HepG2 (cell line): ENCODE measurements at regions not wholly inside any gene's neighbourhood (a gene's known extent, or its start where the extent isn't known, plus 50 kb on each side); places are given as distances from the start of the nearest gene placed in this dataset.

Experiments
- ATAC-seq: fragments of 200-7000 bp; cut with Tn5 transposase; 3 replicates; pipeline ENCODE4 v1.9.1; 2020; ENCODE audit warnings: mild to moderate bottlenecking, moderate library complexity
- BruUV-seq: library from RNA; stranded (reverse); fragments of 400-500 nt; replicated peaks from 2 replicates; lab custom pipeline; 2021; lab: Mats Ljungman, UMichigan
- CTCF ChIA-PET: fragments of 300-600 bp; formaldehyde crosslinking; extraction: SDS; loops from one replicate; lab custom pipeline; 2021; ENCODE audit warnings: low total read pairs, inconsistent platforms, low intra/inter-chr PET ratio; lab: Yijun Ruan, JAX
- POLR2A ChIA-PET: fragments of 350-600 bp; sonication (Branson Sonifier 250); formaldehyde crosslinking; loops from one replicate; lab custom pipeline; 2020; ENCODE audit warnings: antibody characterized with exemption, inconsistent platforms; lab: Yijun Ruan, JAX
- DNase-seq: peaks from one replicate; pipeline ENCODE4 v3.0.0-alpha.2; 2015; ENCODE audit warnings: low spot score
- FAIRE-seq: peaks from 3 replicates; lab custom pipeline; 2011; peaks lifted over from hg19 to GRCh38; lab: Jason Lieb, UNC
- H2AFZ ChIP-seq: one replicate; pipeline ENCODE4 v1.6.1; 2011; ENCODE audit warnings: low read length, inconsistent platforms
- H3K27ac ChIP-seq: fragments of 300-600 bp; 3 replicates; pipeline ENCODE4 v1.8.0; 2011; ENCODE audit warnings: mixed run types, mild to moderate bottlenecking, mixed read lengths, low read length, inconsistent platforms; ENCODE audit not compliant: insufficient read depth; ENCODE audit errors: extremely low read length
- H3K27me3 ChIP-seq, 2 experiments: fragments of 200-600 bp in 1 of 2; 2 replicates in 1 of 2; 3 replicates in 1 of 2; pipeline versions ENCODE4 v1.6.0 to v1.8.0; 2011; ENCODE audit warnings: low read length in 2 of 2, mild to moderate bottlenecking in 2 of 2, moderate library complexity in 2 of 2, inconsistent platforms in 1 of 2; ENCODE audit not compliant: insufficient read depth in 2 of 2, control insufficient read depth in 1 of 2
- H3K36me3 ChIP-seq, 2 experiments: fragments of 200-600 bp in 1 of 2; replicated peaks in 1 of 2; 2 replicates in 1 of 2; 3 replicates in 1 of 2; pipeline versions ENCODE4 v1.5.1 to v1.8.0; 2011; ENCODE audit warnings: low read length in 2 of 2, inconsistent platforms in 1 of 2; ENCODE audit not compliant: insufficient read depth in 2 of 2, control insufficient read depth in 1 of 2
- H3K4me1 ChIP-seq: 2 replicates; pipeline ENCODE4 v1.5.1; 2012; ENCODE audit warnings: low read length, inconsistent platforms; ENCODE audit not compliant: insufficient read depth
- H3K4me2 ChIP-seq: 2 replicates; pipeline ENCODE4 v1.6.0; 2011; ENCODE audit warnings: low read depth, low read length, inconsistent platforms
- H3K4me3 ChIP-seq, 3 experiments: fragments of 200-600 bp in 1 of 3; sonication (generic), shearing (Covaris generic) in 1 of 3; replicated peaks in 1 of 3; 2 replicates each; pipeline ENCODE4 v1.5.1; 2011 to 2016; ENCODE audit warnings: low read length in 3 of 3, inconsistent platforms in 2 of 3, low read depth in 2 of 3, mild to moderate bottlenecking in 2 of 3, control low read depth in 1 of 3, mixed read lengths in 1 of 3; ENCODE audit not compliant: insufficient read depth in 1 of 3
- H3K79me2 ChIP-seq: one replicate; pipeline ENCODE4 v1.6.1; 2011; ENCODE audit warnings: low read length, inconsistent platforms; ENCODE audit not compliant: insufficient read depth
- H3K9ac ChIP-seq: 2 replicates; pipeline ENCODE4 v1.6.0; 2011; ENCODE audit warnings: mild to moderate bottlenecking, low read depth, low read length, inconsistent platforms; ENCODE audit not compliant: insufficient read depth
- H3K9me3 ChIP-seq: 2 replicates; pipeline ENCODE4 v1.5.1; 2012; ENCODE audit warnings: mild to moderate bottlenecking, low read length
- H4K20me1 ChIP-seq: 2 replicates; pipeline ENCODE4 v1.6.0; 2011; ENCODE audit warnings: inconsistent platforms, mild to moderate bottlenecking, low read length, moderate library complexity; ENCODE audit not compliant: insufficient read depth
- SALL2 ChIP-seq: sonication (generic); formaldehyde crosslinking; IDR thresholded peaks from 2 replicates; pipeline ENCODE4 v1.8.1; 2023; ENCODE audit warnings: mild to moderate bottlenecking, missing genetic modification reagents, inconsistent platforms
- SIN3A ChIP-seq: IDR thresholded peaks from 2 replicates; pipeline ENCODE4 v1.6.1; 2011; ENCODE audit warnings: low read depth, mild to moderate bottlenecking, control low read depth, low read length, borderline replicate concordance
- SMAD1 ChIP-seq: sonication (generic); formaldehyde crosslinking; IDR thresholded peaks from 2 replicates; pipeline ENCODE4 v1.4.0; 2020; ENCODE audit warnings: missing genetic modification reagents, low read depth, mild to moderate bottlenecking, borderline replicate concordance
- WGBS: methylation state at CpG from one replicate; pipeline ENCODE4 v1.1.6; 2017; ENCODE audit warnings: low lambda C conversion rate; 5-methylcytosine and 5-hydroxymethylcytosine counted together
- in situ Hi-C: cut with HindIII; loops from 2 replicates; pipeline ENCODE4 v1.10.0; 2017; ENCODE audit warnings: low pct_unique_long_range_greater_than_20kb; ENCODE audit not compliant: extremely low pct_ligation_motif_present
- intact Hi-C: fragments of 100-400 bp; cut with micrococcal nuclease; formaldehyde crosslinking; loops from one replicate; pipeline ENCODE4 v1.10.0; 2022; ENCODE audit not compliant: unreplicated experiment
- TF ChIP-seq, protein P1 (sequence below): sonication (generic); formaldehyde crosslinking; IDR thresholded peaks from 2 replicates; pipeline ENCODE4 v1.4.0; 2020; ENCODE audit warnings: missing genetic modification reagents, borderline replicate concordance

DNA sequence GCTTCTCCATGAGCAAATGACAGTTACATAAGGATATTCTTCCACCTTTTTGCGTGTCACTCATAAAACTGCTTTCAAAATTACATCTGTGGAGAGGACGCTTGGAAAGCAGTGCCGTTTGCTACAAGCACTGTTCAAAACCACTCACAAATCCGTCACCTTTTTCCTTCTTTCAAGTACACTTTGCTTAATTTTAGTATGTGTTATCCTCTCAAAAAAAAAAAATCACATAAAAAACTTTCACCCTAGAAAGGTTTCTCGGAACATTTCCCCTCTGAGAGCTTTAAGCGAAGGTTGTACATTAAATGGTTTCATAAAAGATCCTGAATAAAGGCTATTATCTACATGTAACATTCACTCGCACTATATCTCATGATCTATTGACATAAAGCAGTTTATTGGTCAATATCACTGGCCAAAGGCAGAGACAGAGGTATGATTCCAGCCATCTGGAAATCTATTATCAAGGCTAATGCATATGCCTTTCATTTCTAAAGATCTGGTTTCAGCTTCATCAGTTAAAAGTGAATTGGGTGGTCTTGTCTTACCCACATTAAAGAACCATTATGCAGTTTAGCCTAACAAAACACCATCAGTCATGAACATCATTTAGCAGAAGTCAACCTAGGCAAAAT is 163.6 kb downstream of the ENC1 start:
- in situ Hi-C loops = no loop called here

More for the DNA sequence above, 163.6 kb downstream of the ENC1 start:
- Histone ChIP-seq H3K36me3 (no peaks in the 10 kb centered on the region), H2AFZ (no peak overlapping the region), H3K9ac (no peak overlapping the region), H3K27ac (no peak overlapping the region), H3K9me3 (no peaks in the 10 kb centered on the region), H3K4me2 (no peak overlapping the region), H3K79me2 (no peaks in the 10 kb centered on the region), H3K4me3 (no peak overlapping the region), H3K4me1 (peaks cover 11% of the 10 kb centered on the region), H3K27me3 (no peaks in the 10 kb centered on the region), H4K20me1 (no peaks in the 10 kb centered on the region)
- ChIA-PET CTCF (no interaction called here), POLR2A (no interaction called here)
- BruUV-seq = no TSS peak
- FAIRE-seq = no peak
- TF ChIP-seq SMAD1 (CRISPR knock-in tag) = no peak
- TF ChIP-seq, protein P1, sequence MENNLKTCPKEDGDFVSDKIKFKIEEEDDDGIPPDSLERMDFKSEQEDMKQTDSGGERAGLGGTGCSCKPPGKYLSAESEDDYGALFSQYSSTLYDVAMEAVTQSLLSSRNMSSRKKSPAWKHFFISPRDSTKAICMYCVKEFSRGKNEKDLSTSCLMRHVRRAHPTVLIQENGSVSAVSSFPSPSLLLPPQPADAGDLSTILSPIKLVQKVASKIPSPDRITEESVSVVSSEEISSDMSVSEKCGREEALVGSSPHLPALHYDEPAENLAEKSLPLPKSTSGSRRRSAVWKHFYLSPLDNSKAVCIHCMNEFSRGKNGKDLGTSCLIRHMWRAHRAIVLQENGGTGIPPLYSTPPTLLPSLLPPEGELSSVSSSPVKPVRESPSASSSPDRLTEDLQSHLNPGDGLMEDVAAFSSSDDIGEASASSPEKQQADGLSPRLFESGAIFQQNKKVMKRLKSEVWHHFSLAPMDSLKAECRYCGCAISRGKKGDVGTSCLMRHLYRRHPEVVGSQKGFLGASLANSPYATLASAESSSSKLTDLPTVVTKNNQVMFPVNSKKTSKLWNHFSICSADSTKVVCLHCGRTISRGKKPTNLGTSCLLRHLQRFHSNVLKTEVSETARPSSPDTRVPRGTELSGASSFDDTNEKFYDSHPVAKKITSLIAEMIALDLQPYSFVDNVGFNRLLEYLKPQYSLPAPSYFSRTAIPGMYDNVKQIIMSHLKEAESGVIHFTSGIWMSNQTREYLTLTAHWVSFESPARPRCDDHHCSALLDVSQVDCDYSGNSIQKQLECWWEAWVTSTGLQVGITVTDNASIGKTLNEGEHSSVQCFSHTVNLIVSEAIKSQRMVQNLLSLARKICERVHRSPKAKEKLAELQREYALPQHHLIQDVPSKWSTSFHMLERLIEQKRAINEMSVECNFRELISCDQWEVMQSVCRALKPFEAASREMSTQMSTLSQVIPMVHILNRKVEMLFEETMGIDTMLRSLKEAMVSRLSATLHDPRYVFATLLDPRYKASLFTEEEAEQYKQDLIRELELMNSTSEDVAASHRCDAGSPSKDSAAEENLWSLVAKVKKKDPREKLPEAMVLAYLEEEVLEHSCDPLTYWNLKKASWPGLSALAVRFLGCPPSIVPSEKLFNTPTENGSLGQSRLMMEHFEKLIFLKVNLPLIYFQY = no peak
- no peak for TF ChIP-seq SIN3A
- TF ChIP-seq SALL2 (CRISPR knock-in tag) = no peak
- ATAC-seq = no peak
- intact Hi-C loops = no loop called here
- 61% methylated on average over 7 of the region's 7 CpGs for WGBS
- no peak for DNase-seq
